IMR-90 (cell line): ENCODE measurements at regions not wholly inside any gene's neighbourhood (a gene's known extent, or its start where the extent isn't known, plus 50 kb on each side); places are given as distances from the start of the nearest gene placed in this dataset.

Experiments used
- ATAC-seq: fragments of 200-7000 bp; cut with Tn5 transposase; 2 replicates; pipeline ENCODE4 v1.9.1; 2020; ENCODE audit warnings: low read depth, mild to moderate bottlenecking, moderate library complexity
- BruUV-seq: library from RNA; stranded (reverse); fragments of 400-500 nt; replicated peaks from 2 replicates; lab custom pipeline; 2021; lab: Mats Ljungman, UMichigan
- CTCF ChIA-PET: fragments of 300-600 bp; formaldehyde crosslinking; extraction: SDS; loops from one replicate; lab custom pipeline; 2021; ENCODE audit warnings: antibody characterized with exemption; lab: Yijun Ruan, JAX
- POLR2A ChIA-PET: fragments of 300-600 bp; sonication (Branson Sonifier 250); formaldehyde crosslinking; loops from one replicate; lab custom pipeline; 2022; ENCODE audit warnings: antibody characterized with exemption; ENCODE audit not compliant: unreplicated experiment; lab: Charles Lee
- DNase-seq: peaks from one replicate; pipeline ENCODE4 v3.0.0; 2013
- H2AFZ ChIP-seq: replicated peaks from 2 replicates; pipeline ENCODE3; 2013; ENCODE audit warnings: low read length, mild to moderate bottlenecking; ENCODE audit not compliant: poor library complexity
- H2AK5ac ChIP-seq: 2 replicates; pipeline ENCODE4 v1.6.1; 2013; ENCODE audit warnings: low read depth, low read length, inconsistent platforms
- H2AK9ac ChIP-seq: replicated peaks from 2 replicates; pipeline ENCODE3; 2013; ENCODE audit warnings: mild to moderate bottlenecking, low read depth, low read length, moderate library complexity; ENCODE audit not compliant: poor library complexity
- H2BK120ac ChIP-seq: 2 replicates; pipeline ENCODE4 v1.6.1; 2013; ENCODE audit warnings: low read depth, low read length, inconsistent platforms
- H2BK15ac ChIP-seq: 3 replicates; pipeline ENCODE4 v1.6.1; 2013; ENCODE audit warnings: low read depth, low read length, inconsistent platforms
- H2BK20ac ChIP-seq: 2 replicates; pipeline ENCODE4 v1.6.1; 2013; ENCODE audit warnings: low read depth, mild to moderate bottlenecking, inconsistent platforms, low read length, moderate library complexity
- H2BK5ac ChIP-seq: 2 replicates; pipeline ENCODE4 v1.6.1; 2013; ENCODE audit warnings: mild to moderate bottlenecking, low read depth, low read length, inconsistent platforms; ENCODE audit not compliant: poor library complexity, severe bottlenecking
- H3K14ac ChIP-seq: replicated peaks from 2 replicates; pipeline ENCODE4 v1.6.1; 2013; ENCODE audit warnings: low read depth, low read length, inconsistent platforms
- H3K18ac ChIP-seq: 2 replicates; pipeline ENCODE4 v1.6.1; 2013; ENCODE audit warnings: low read depth, low read length, control low read depth
- H3K23ac ChIP-seq: 2 replicates; pipeline ENCODE4 v1.6.1; 2013; ENCODE audit warnings: low read depth, low read length, inconsistent platforms
- H3K27ac ChIP-seq: 2 replicates; pipeline ENCODE4 v1.5.1; 2013; ENCODE audit warnings: mild to moderate bottlenecking, control low read depth, low read length; ENCODE audit not compliant: insufficient read depth
- H3K27me3 ChIP-seq: 2 replicates; pipeline ENCODE4 v1.6.1; 2013; ENCODE audit warnings: low read length; ENCODE audit not compliant: control insufficient read depth, insufficient read depth
- H3K36me3 ChIP-seq: 2 replicates; pipeline ENCODE4 v1.6.1; 2013; ENCODE audit warnings: low read length, mixed read lengths; ENCODE audit not compliant: control insufficient read depth, insufficient read depth
- H3K4ac ChIP-seq: 2 replicates; pipeline ENCODE4 v1.6.1; 2013; ENCODE audit warnings: low read depth, low read length, inconsistent platforms
- H3K4me1 ChIP-seq: 2 replicates; pipeline ENCODE4 v1.6.1; 2013; ENCODE audit warnings: low read length, mixed read lengths; ENCODE audit not compliant: control insufficient read depth, insufficient read depth
- H3K4me2 ChIP-seq: 2 replicates; pipeline ENCODE4 v1.6.1; 2013; ENCODE audit warnings: low read depth, mild to moderate bottlenecking, control low read depth, low read length, moderate library complexity
- H3K4me3 ChIP-seq: 2 replicates; pipeline ENCODE4 v1.5.1; 2013; ENCODE audit warnings: low read depth, mild to moderate bottlenecking, control low read depth, low read length, moderate library complexity; ENCODE audit not compliant: insufficient read depth
- H3K56ac ChIP-seq: 2 replicates; pipeline ENCODE4 v1.6.1; 2013; ENCODE audit warnings: low read length, inconsistent platforms; ENCODE audit not compliant: insufficient read depth; ENCODE audit errors: extremely low read depth
- H3K79me1 ChIP-seq, 2 experiments: 2 replicates each; pipeline ENCODE4 v1.6.1; 2013; ENCODE audit warnings: low read length in 2 of 2, inconsistent platforms in 1 of 2, low read depth in 1 of 2
- H3K9ac ChIP-seq: 2 replicates; pipeline ENCODE4 v1.6.1; 2013; ENCODE audit warnings: low read depth, low read length, control low read depth
- H3K9me1 ChIP-seq: 2 replicates; pipeline ENCODE4 v1.6.1; 2013; ENCODE audit warnings: low read length, inconsistent platforms; ENCODE audit not compliant: insufficient read depth
- H3K9me3 ChIP-seq: 2 replicates; pipeline ENCODE4 v1.6.1; 2013; ENCODE audit warnings: low read length; ENCODE audit not compliant: control insufficient read depth, insufficient read depth
- H4K20me1 ChIP-seq: 2 replicates; pipeline ENCODE4 v1.6.1; 2013; ENCODE audit warnings: low read length, inconsistent platforms; ENCODE audit not compliant: insufficient read depth
- H4K5ac ChIP-seq: 2 replicates; pipeline ENCODE4 v1.6.1; 2013; ENCODE audit warnings: mild to moderate bottlenecking, low read depth, low read length, control low read depth
- H4K8ac ChIP-seq, 2 experiments: 2 replicates each; pipeline ENCODE4 v1.6.1; 2013; ENCODE audit warnings: low read depth in 2 of 2, low read length in 2 of 2, control low read depth in 1 of 2, inconsistent platforms in 1 of 2
- H4K91ac ChIP-seq: 2 replicates; pipeline ENCODE4 v1.6.1; 2013; ENCODE audit warnings: low read depth, low read length, inconsistent platforms; ENCODE audit not compliant: insufficient read depth
- FOS ChIP-seq: fragments of 150-350 bp; IDR thresholded peaks from 2 replicates; pipeline ENCODE4 v1.6.1; 2016; ENCODE audit warnings: low read depth, low read length
- MAZ ChIP-seq: IDR thresholded peaks from 2 replicates; pipeline ENCODE4 v1.6.1; 2012; ENCODE audit warnings: low read depth, mild to moderate bottlenecking, low read length, improper control_type of control experiment, moderate library complexity, borderline replicate concordance
- NFE2L2 ChIP-seq: fragments of 150-350 bp; IDR thresholded peaks from 2 replicates; pipeline ENCODE4 v1.6.1; 2016; ENCODE audit warnings: low read depth, mild to moderate bottlenecking, low read length
- SMC3 ChIP-seq: fragments of 150-350 bp; IDR thresholded peaks from 2 replicates; pipeline ENCODE4 v1.6.1; 2016; ENCODE audit warnings: low read depth, mild to moderate bottlenecking, antibody characterized with exemption, low read length, moderate library complexity
- USF2 ChIP-seq: fragments of 150-350 bp; IDR thresholded peaks from 2 replicates; pipeline ENCODE4 v1.6.1; 2017; ENCODE audit warnings: mild to moderate bottlenecking, antibody characterized with exemption, low read length, low read depth
- WGBS, 2 experiments: methylation state at CpG; one replicate each; pipeline versions ENCODE4 v1.1.5 to v1.1.7; 2013; ENCODE audit warnings: missing lambda C conversion rate in 2 of 2; ENCODE audit not compliant: insufficient read length in 1 of 2; ENCODE audit errors: extremely low coverage in 2 of 2; 5-methylcytosine and 5-hydroxymethylcytosine counted together
- dilution Hi-C: fragments of 300-500 bp; cut with HindIII; formaldehyde crosslinking; loops from one replicate; pipeline ENCODE4 v1.14.3; 2018; ENCODE audit warnings: low sequenced_read_pairs; ENCODE audit not compliant: unreplicated experiment
- in situ Hi-C: fragments of 300-500 bp; cut with MboI; formaldehyde crosslinking; loops from 3 replicates; pipeline ENCODE4 v1.14.3; 2019; ENCODE audit warnings: low sequenced_read_pairs, inconsistent platforms, mixed read lengths
- intact Hi-C: fragments of 100-400 bp; cut with micrococcal nuclease; formaldehyde crosslinking; loops from 2 replicates; pipeline ENCODE4 v1.10.0; 2022
- TF ChIP-seq, protein P1 (sequence below): fragments of 150-350 bp; IDR thresholded peaks from 2 replicates; pipeline ENCODE4 v1.6.1; 2016; ENCODE audit warnings: low read depth, mild to moderate bottlenecking, low read length, moderate library complexity, borderline replicate concordance

- no TSS peak for BruUV-seq
- Histone ChIP-seq H3K9me1 (no peaks in the 10 kb centered on the region), H2AK9ac (no peak overlapping the region), H3K36me3 (no peaks in the 10 kb centered on the region), H2BK20ac (peak overlapping the region; percentile 65), H3K4me3 (no peak overlapping the region), H3K4me2 (no peak overlapping the region), H3K56ac (no peak overlapping the region), H2AK5ac (peak overlapping the region; percentile 47; the same call in 1 of the 2 replicates), H3K4ac (peak overlapping the region; percentile 8; the same call in 1 of the 2 replicates), H3K18ac (peak overlapping the region; percentile 74), H3K27ac (no peak overlapping the region), H2BK15ac (peak overlapping the region; percentile 47; the same call in 2 of the 3 replicates), H4K20me1 (no peaks in the 10 kb centered on the region), H3K27me3 (no peaks in the 10 kb centered on the region), H4K91ac (no peak overlapping the region; the same call in 1 of the 2 replicates), H2AFZ (no peak overlapping the region), H3K14ac (no peak overlapping the region), H3K79me1 (no peaks in the 10 kb centered on the region), H4K5ac (peak overlapping the region; percentile 43), H2BK120ac (peak overlapping the region; percentile 11; the same call in 1 of the 2 replicates), H4K8ac (0 out of 4 replicates have a peak overlapping the region, but pooled peaks of 1 of the 2 experiments have one; percentile 16), H3K23ac (no peak overlapping the region), H3K4me1 (peaks cover 9% of the 10 kb centered on the region), H2BK5ac (no peak overlapping the region), H3K9ac (no peak overlapping the region), H3K9me3 (peaks cover 3% of the 10 kb centered on the region; the same call in 1 of the 2 replicates)
- CTCF ChIA-PET: interaction anchor here (0.6 kb wide), 1 partner anchor 38 kb away, joined by 4 read pairs; no protein-coding TSS in a partner anchor
- TF ChIP-seq NFE2L2: no peak
- no peak for TF ChIP-seq USF2
- TF ChIP-seq SMC3: no peak
- TF ChIP-seq MAZ: no peak
- TF ChIP-seq FOS: no peak
- TF ChIP-seq, protein P1, sequence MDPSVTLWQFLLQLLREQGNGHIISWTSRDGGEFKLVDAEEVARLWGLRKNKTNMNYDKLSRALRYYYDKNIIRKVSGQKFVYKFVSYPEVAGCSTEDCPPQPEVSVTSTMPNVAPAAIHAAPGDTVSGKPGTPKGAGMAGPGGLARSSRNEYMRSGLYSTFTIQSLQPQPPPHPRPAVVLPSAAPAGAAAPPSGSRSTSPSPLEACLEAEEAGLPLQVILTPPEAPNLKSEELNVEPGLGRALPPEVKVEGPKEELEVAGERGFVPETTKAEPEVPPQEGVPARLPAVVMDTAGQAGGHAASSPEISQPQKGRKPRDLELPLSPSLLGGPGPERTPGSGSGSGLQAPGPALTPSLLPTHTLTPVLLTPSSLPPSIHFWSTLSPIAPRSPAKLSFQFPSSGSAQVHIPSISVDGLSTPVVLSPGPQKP: no peak
- intact Hi-C loops (loop anchor here (5.0 kb wide), 2 partner anchors 237 to 268 kb away; no protein-coding TSS in a partner anchor), in situ Hi-C loops (no loop called here), dilution Hi-C loops (no loop called here)
- no CpG with 5 or more reads among the region's 5 CpGs for WGBS, 2 experiments
- peak; percentile 53 for DNase-seq
- POLR2A ChIA-PET: no interaction called here
- no peak for ATAC-seq
Measured at GRCh38 chr9:115254287-115255180, 136.6 kb upstream of the TNC start.
